IMR-90 (cell line): ENCODE measurements at regions not wholly inside any gene's neighbourhood (a gene's known extent, or its start where the extent isn't known, plus 50 kb on each side); places are given as distances from the start of the nearest gene placed in this dataset.

Experiments used
- ATAC-seq: fragments of 200-7000 bp; cut with Tn5 transposase; 2 replicates; pipeline ENCODE4 v1.9.1; 2020; ENCODE audit warnings: low read depth, mild to moderate bottlenecking, moderate library complexity
- BruUV-seq: library from RNA; stranded (reverse); fragments of 400-500 nt; replicated peaks from 2 replicates; lab custom pipeline; 2021; lab: Mats Ljungman, UMichigan
- CTCF ChIA-PET: fragments of 300-600 bp; formaldehyde crosslinking; extraction: SDS; loops from one replicate; lab custom pipeline; 2021; ENCODE audit warnings: antibody characterized with exemption; lab: Yijun Ruan, JAX
- POLR2A ChIA-PET: fragments of 300-600 bp; sonication (Branson Sonifier 250); formaldehyde crosslinking; loops from one replicate; lab custom pipeline; 2022; ENCODE audit warnings: antibody characterized with exemption; ENCODE audit not compliant: unreplicated experiment; lab: Charles Lee
- DNase-seq: peaks from one replicate; pipeline ENCODE4 v3.0.0; 2013
- H2AFZ ChIP-seq: replicated peaks from 2 replicates; pipeline ENCODE3; 2013; ENCODE audit warnings: low read length, mild to moderate bottlenecking; ENCODE audit not compliant: poor library complexity
- H2AK5ac ChIP-seq: 2 replicates; pipeline ENCODE4 v1.6.1; 2013; ENCODE audit warnings: low read depth, low read length, inconsistent platforms
- H2AK9ac ChIP-seq: replicated peaks from 2 replicates; pipeline ENCODE3; 2013; ENCODE audit warnings: mild to moderate bottlenecking, low read depth, low read length, moderate library complexity; ENCODE audit not compliant: poor library complexity
- H2BK120ac ChIP-seq: 2 replicates; pipeline ENCODE4 v1.6.1; 2013; ENCODE audit warnings: low read depth, low read length, inconsistent platforms
- H2BK15ac ChIP-seq: 3 replicates; pipeline ENCODE4 v1.6.1; 2013; ENCODE audit warnings: low read depth, low read length, inconsistent platforms
- H2BK20ac ChIP-seq: 2 replicates; pipeline ENCODE4 v1.6.1; 2013; ENCODE audit warnings: low read depth, mild to moderate bottlenecking, inconsistent platforms, low read length, moderate library complexity
- H2BK5ac ChIP-seq: 2 replicates; pipeline ENCODE4 v1.6.1; 2013; ENCODE audit warnings: mild to moderate bottlenecking, low read depth, low read length, inconsistent platforms; ENCODE audit not compliant: poor library complexity, severe bottlenecking
- H3K14ac ChIP-seq: replicated peaks from 2 replicates; pipeline ENCODE4 v1.6.1; 2013; ENCODE audit warnings: low read depth, low read length, inconsistent platforms
- H3K18ac ChIP-seq: 2 replicates; pipeline ENCODE4 v1.6.1; 2013; ENCODE audit warnings: low read depth, low read length, control low read depth
- H3K23ac ChIP-seq: 2 replicates; pipeline ENCODE4 v1.6.1; 2013; ENCODE audit warnings: low read depth, low read length, inconsistent platforms
- H3K27ac ChIP-seq: 2 replicates; pipeline ENCODE4 v1.5.1; 2013; ENCODE audit warnings: mild to moderate bottlenecking, control low read depth, low read length; ENCODE audit not compliant: insufficient read depth
- H3K27me3 ChIP-seq: 2 replicates; pipeline ENCODE4 v1.6.1; 2013; ENCODE audit warnings: low read length; ENCODE audit not compliant: control insufficient read depth, insufficient read depth
- H3K36me3 ChIP-seq: 2 replicates; pipeline ENCODE4 v1.6.1; 2013; ENCODE audit warnings: low read length, mixed read lengths; ENCODE audit not compliant: control insufficient read depth, insufficient read depth
- H3K4ac ChIP-seq: 2 replicates; pipeline ENCODE4 v1.6.1; 2013; ENCODE audit warnings: low read depth, low read length, inconsistent platforms
- H3K4me1 ChIP-seq: 2 replicates; pipeline ENCODE4 v1.6.1; 2013; ENCODE audit warnings: low read length, mixed read lengths; ENCODE audit not compliant: control insufficient read depth, insufficient read depth
- H3K4me2 ChIP-seq: 2 replicates; pipeline ENCODE4 v1.6.1; 2013; ENCODE audit warnings: low read depth, mild to moderate bottlenecking, control low read depth, low read length, moderate library complexity
- H3K4me3 ChIP-seq: 2 replicates; pipeline ENCODE4 v1.5.1; 2013; ENCODE audit warnings: low read depth, mild to moderate bottlenecking, control low read depth, low read length, moderate library complexity; ENCODE audit not compliant: insufficient read depth
- H3K56ac ChIP-seq: 2 replicates; pipeline ENCODE4 v1.6.1; 2013; ENCODE audit warnings: low read length, inconsistent platforms; ENCODE audit not compliant: insufficient read depth; ENCODE audit errors: extremely low read depth
- H3K79me1 ChIP-seq, 2 experiments: 2 replicates each; pipeline ENCODE4 v1.6.1; 2013; ENCODE audit warnings: low read length in 2 of 2, inconsistent platforms in 1 of 2, low read depth in 1 of 2
- H3K9ac ChIP-seq: 2 replicates; pipeline ENCODE4 v1.6.1; 2013; ENCODE audit warnings: low read depth, low read length, control low read depth
- H3K9me1 ChIP-seq: 2 replicates; pipeline ENCODE4 v1.6.1; 2013; ENCODE audit warnings: low read length, inconsistent platforms; ENCODE audit not compliant: insufficient read depth
- H3K9me3 ChIP-seq: 2 replicates; pipeline ENCODE4 v1.6.1; 2013; ENCODE audit warnings: low read length; ENCODE audit not compliant: control insufficient read depth, insufficient read depth
- H4K20me1 ChIP-seq: 2 replicates; pipeline ENCODE4 v1.6.1; 2013; ENCODE audit warnings: low read length, inconsistent platforms; ENCODE audit not compliant: insufficient read depth
- H4K5ac ChIP-seq: 2 replicates; pipeline ENCODE4 v1.6.1; 2013; ENCODE audit warnings: mild to moderate bottlenecking, low read depth, low read length, control low read depth
- H4K8ac ChIP-seq, 2 experiments: 2 replicates each; pipeline ENCODE4 v1.6.1; 2013; ENCODE audit warnings: low read depth in 2 of 2, low read length in 2 of 2, control low read depth in 1 of 2, inconsistent platforms in 1 of 2
- H4K91ac ChIP-seq: 2 replicates; pipeline ENCODE4 v1.6.1; 2013; ENCODE audit warnings: low read depth, low read length, inconsistent platforms; ENCODE audit not compliant: insufficient read depth
- BHLHE40 ChIP-seq: fragments of 150-350 bp; IDR thresholded peaks from 2 replicates; pipeline ENCODE4 v1.6.1; 2016; ENCODE audit warnings: mild to moderate bottlenecking, low read depth, low read length
- CEBPB ChIP-seq: IDR thresholded peaks from 2 replicates; pipeline ENCODE4 v1.6.1; 2012; ENCODE audit warnings: low read depth, low read length, improper control_type of control experiment
- CHD1 ChIP-seq: IDR thresholded peaks from 2 replicates; pipeline ENCODE4 v1.6.1; 2012; ENCODE audit warnings: low read depth, low read length, improper control_type of control experiment
- CTCF ChIP-seq: conservative IDR thresholded peaks from 2 replicates; pipeline ENCODE4 v1.5.1; 2012; ENCODE audit warnings: mild to moderate bottlenecking, low read depth, low read length, improper control_type of control experiment
- ELK1 ChIP-seq: fragments of 150-350 bp; IDR thresholded peaks from 2 replicates; pipeline ENCODE4 v1.6.1; 2016; ENCODE audit warnings: low read depth, mild to moderate bottlenecking, low read length, moderate library complexity, borderline replicate concordance
- FOS ChIP-seq: fragments of 150-350 bp; IDR thresholded peaks from 2 replicates; pipeline ENCODE4 v1.6.1; 2016; ENCODE audit warnings: low read depth, low read length
- MAFK ChIP-seq: IDR thresholded peaks from 2 replicates; pipeline ENCODE4 v1.6.1; 2012; ENCODE audit warnings: low read depth, low read length, improper control_type of control experiment
- MAZ ChIP-seq: IDR thresholded peaks from 2 replicates; pipeline ENCODE4 v1.6.1; 2012; ENCODE audit warnings: low read depth, mild to moderate bottlenecking, low read length, improper control_type of control experiment, moderate library complexity, borderline replicate concordance
- MXI1 ChIP-seq: IDR thresholded peaks from 2 replicates; pipeline ENCODE4 v1.6.1; 2012; ENCODE audit warnings: low read depth, mild to moderate bottlenecking, low read length, moderate library complexity, borderline replicate concordance
- NFE2L2 ChIP-seq: fragments of 150-350 bp; IDR thresholded peaks from 2 replicates; pipeline ENCODE4 v1.6.1; 2016; ENCODE audit warnings: low read depth, mild to moderate bottlenecking, low read length
- POLR2A ChIP-seq: IDR thresholded peaks from 2 replicates; pipeline ENCODE4 v1.6.1; 2012; ENCODE audit warnings: mild to moderate bottlenecking, low read depth, low read length
- RAD21 ChIP-seq: IDR thresholded peaks from 2 replicates; pipeline ENCODE4 v1.6.1; 2012; ENCODE audit warnings: low read length, improper control_type of control experiment
- RCOR1 ChIP-seq: IDR thresholded peaks from 2 replicates; pipeline ENCODE4 v1.6.1; 2012; ENCODE audit warnings: mild to moderate bottlenecking, low read length, improper control_type of control experiment; ENCODE audit not compliant: insufficient replicate concordance
- RFX5 ChIP-seq: IDR thresholded peaks from 2 replicates; pipeline ENCODE4 v1.8.0; 2012; ENCODE audit warnings: low read depth, mild to moderate bottlenecking, low read length, moderate library complexity
- SMC3 ChIP-seq: fragments of 150-350 bp; IDR thresholded peaks from 2 replicates; pipeline ENCODE4 v1.6.1; 2016; ENCODE audit warnings: low read depth, mild to moderate bottlenecking, antibody characterized with exemption, low read length, moderate library complexity
- WGBS, 2 experiments: methylation state at CpG; one replicate each; pipeline versions ENCODE4 v1.1.5 to v1.1.7; 2013; ENCODE audit warnings: missing lambda C conversion rate in 2 of 2; ENCODE audit not compliant: insufficient read length in 1 of 2; ENCODE audit errors: extremely low coverage in 2 of 2; 5-methylcytosine and 5-hydroxymethylcytosine counted together
- dilution Hi-C: fragments of 300-500 bp; cut with HindIII; formaldehyde crosslinking; loops from one replicate; pipeline ENCODE4 v1.14.3; 2018; ENCODE audit warnings: low sequenced_read_pairs; ENCODE audit not compliant: unreplicated experiment
- in situ Hi-C: fragments of 300-500 bp; cut with MboI; formaldehyde crosslinking; loops from 3 replicates; pipeline ENCODE4 v1.14.3; 2019; ENCODE audit warnings: low sequenced_read_pairs, inconsistent platforms, mixed read lengths
- intact Hi-C: fragments of 100-400 bp; cut with micrococcal nuclease; formaldehyde crosslinking; loops from 2 replicates; pipeline ENCODE4 v1.10.0; 2022
- TF ChIP-seq, protein P1 (sequence below): fragments of 150-350 bp; IDR thresholded peaks from 2 replicates; pipeline ENCODE4 v1.6.1; 2017; ENCODE audit warnings: mild to moderate bottlenecking, antibody characterized with exemption, low read length, low read depth

DNA sequence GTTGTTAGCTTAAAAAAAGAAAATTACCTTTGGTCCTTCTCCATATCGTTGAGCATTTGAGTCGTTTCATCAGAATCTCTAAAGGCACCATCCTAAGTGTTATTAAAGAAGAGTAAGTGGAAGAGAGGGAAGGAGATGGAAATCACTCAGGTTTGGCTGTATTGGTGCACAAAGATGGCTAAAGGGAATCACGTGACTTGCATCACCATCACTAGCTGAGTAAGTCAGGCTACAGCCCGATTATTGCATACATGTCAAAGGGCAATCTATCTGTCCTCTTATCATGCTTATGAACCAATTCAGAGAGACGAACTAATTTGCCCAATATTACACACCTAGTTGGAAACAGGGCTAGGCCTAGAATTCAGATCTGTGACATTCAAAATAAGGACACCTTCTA is 137.6 kb downstream of the CMPK2 start:
- no peaks in the 10 kb centered on the region for H3K27me3 ChIP-seq
- ChIA-PET POLR2A (no interaction called here), CTCF (no interaction called here)
- H3K9ac ChIP-seq: no peak overlapping the region
- H3K56ac ChIP-seq: no peak overlapping the region
- H3K36me3 ChIP-seq: no peaks in the 10 kb centered on the region
- WGBS, 2 experiments: no CpG with 5 or more reads among the region's 5 CpGs
- H3K14ac ChIP-seq: no peak overlapping the region
- H3K4ac ChIP-seq: no peak overlapping the region
- no peak overlapping the region for H2BK20ac ChIP-seq
- H2BK5ac ChIP-seq: no peak overlapping the region
- H2AK5ac ChIP-seq: no peak overlapping the region
- no peak overlapping the region for H3K27ac ChIP-seq
- TF ChIP-seq ELK1 (no peak), RCOR1 (no peak), RFX5 (no peak), NFE2L2 (no peak), CHD1 (no peak), MAZ (no peak), SMC3 (no peak), POLR2A (no peak), MXI1 (no peak), FOS (no peak), RAD21 (no peak), BHLHE40 (no peak), CTCF (no peak), MAFK (no peak), CEBPB (no peak)
- TF ChIP-seq, protein P1, sequence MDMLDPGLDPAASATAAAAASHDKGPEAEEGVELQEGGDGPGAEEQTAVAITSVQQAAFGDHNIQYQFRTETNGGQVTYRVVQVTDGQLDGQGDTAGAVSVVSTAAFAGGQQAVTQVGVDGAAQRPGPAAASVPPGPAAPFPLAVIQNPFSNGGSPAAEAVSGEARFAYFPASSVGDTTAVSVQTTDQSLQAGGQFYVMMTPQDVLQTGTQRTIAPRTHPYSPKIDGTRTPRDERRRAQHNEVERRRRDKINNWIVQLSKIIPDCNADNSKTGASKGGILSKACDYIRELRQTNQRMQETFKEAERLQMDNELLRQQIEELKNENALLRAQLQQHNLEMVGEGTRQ: no peak
- no peak overlapping the region for H4K8ac ChIP-seq
- no peak overlapping the region for H3K18ac ChIP-seq
- intact Hi-C loops (no loop called here), in situ Hi-C loops (no loop called here), dilution Hi-C loops (no loop called here)
- no peaks in the 10 kb centered on the region for H3K9me3 ChIP-seq
- ATAC-seq: no peak
- no peaks in the 10 kb centered on the region for H3K79me1 ChIP-seq
- H3K4me1 ChIP-seq: no peaks in the 10 kb centered on the region
- no peak overlapping the region for H2BK15ac ChIP-seq
- no peak overlapping the region for H4K91ac ChIP-seq
- no peak overlapping the region for H4K5ac ChIP-seq
- H3K23ac ChIP-seq: no peak overlapping the region
- H3K4me3 ChIP-seq: no peak overlapping the region
- H2AK9ac ChIP-seq: no peak overlapping the region
- no peaks in the 10 kb centered on the region for H3K9me1 ChIP-seq
- DNase-seq: no peak
- no peak overlapping the region for H3K4me2 ChIP-seq
- no peaks in the 10 kb centered on the region for H4K20me1 ChIP-seq
- no peak overlapping the region for H2BK120ac ChIP-seq
- BruUV-seq: no TSS peak
- no peak overlapping the region for H2AFZ ChIP-seq
